HG03575 (cell line): ENCODE measurements at regions not wholly inside any gene's neighbourhood (a gene's known extent, or its start where the extent isn't known, plus 50 kb on each side); places are given as distances from the start of the nearest gene placed in this dataset.
"Not testable (repeated sequence)": the region's sequence is repeated elsewhere in the genome, so short reads cannot be mapped to it uniquely, and the experiment has no call there.

Source experiments
- ATAC-seq: cut with Tn5 transposase; IDR thresholded peaks from one replicate; pipeline ENCODE4 v1.9.1; 2021; ENCODE audit not compliant: unreplicated experiment, insufficient number of reproducible peaks, low FRiP score; ENCODE audit errors: extremely low read depth

DNA sequence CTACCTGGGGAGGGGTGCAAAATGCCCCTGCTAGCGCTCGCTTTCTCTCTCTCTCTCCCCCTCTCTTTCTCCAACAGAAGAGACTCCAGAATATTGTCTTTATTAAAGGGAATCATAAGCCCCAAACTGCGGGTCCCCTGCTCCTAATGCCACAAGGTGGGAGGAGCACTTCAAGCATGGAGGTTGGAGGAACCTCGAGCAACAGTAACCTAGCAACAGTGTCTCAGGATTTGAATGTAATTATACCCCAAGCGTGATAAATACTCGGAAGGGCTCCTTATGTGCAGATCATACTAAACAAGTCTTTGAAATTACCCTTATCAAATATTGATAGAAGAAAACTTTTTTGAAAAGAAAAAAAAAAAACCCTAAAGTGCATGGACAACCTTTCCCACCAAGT lies 582.2 kb upstream of the PPP2R3A start:
- no peak for ATAC-seq

DNA sequence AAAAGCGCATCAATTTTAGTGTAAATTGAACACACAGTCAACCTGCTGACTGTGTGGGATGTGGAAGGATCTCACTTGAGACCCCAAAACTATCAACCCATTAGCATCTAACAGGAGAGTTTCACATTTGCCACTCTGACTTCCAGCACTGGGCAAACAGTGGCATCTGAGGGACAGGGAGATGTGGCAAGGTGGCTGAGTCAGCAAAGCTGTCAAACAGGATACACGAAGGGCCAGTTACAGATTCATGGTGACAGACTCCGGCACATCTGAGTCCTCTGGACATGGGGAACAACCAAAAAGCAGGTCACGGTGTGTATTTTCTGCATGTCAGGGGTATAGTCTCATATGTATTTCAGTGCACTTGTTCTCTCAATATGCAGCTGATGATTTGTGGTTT lies 573.4 kb upstream of the PPP2R3A start:
- ATAC-seq = no peak

DNA sequence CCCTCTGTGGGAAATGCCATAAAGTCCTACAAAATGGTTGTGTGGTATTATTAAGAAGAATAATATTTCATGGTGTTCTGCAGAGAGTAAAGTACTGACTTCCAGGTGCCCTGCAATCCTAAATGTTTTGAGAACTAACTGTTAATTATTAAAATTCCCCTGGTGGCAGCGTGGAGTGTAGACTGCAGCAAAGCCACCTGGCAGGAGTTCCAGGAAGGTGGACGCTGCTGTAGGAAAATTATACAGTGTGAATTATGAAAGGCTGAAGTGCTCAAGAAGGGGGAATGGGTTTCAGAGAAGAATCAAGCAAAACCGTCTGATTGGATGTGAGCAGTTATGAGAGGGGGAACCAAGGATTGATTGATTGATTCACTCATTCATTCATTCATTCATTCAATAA lies 572.4 kb upstream of the PPP2R3A start:
- ATAC-seq = no peak

DNA sequence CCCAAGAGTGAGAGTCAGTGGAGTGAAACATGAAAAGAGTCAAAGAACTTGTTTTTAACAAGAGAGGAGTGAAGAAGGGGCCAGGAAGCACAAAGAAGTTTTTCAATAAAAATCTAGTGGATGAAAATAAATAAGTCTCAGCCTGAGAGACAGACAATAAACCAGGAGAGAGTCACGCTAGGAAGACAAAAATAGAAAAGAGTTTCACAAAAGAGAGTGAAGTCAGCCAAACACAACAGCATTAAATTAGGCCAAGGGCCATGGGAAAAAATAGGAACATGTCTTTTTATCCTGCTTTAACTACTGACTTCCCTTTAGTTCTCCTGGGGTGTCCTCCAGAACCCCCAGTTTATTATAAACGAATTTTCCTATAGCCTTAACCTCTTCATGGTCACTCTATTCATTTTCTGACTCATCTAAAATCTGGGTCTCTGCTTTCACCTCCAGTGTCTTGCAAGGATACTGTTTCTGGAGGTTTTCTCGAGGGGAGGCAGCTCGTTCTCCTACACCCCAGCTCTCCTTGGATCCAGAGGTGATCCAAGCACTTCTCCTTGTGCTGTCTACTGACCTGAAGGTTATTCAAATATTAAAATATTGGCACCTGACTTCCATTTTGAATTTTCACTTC lies 571.5 kb upstream of the PPP2R3A start:
- no peak for ATAC-seq

DNA sequence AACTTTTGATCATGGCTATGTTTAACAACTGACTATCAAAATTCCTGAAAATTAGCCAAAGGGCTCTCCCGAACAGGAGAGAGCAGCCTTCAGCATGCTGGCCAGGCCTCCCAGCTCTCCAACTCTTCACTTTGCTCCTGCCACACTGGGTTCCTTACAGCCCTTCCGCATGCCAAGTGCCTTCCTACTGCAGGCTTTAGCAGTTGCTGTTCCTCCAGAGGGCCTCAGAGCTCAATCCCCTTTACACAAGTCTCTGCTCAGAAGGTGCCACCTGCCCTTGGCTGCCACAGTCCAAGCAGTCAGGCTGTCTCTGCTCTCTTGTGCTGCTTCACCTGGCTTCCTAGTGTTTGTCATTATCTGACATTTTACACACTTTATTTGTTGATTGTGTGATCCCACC lies 553.1 kb upstream of the PPP2R3A start:
- no peak for ATAC-seq

DNA sequence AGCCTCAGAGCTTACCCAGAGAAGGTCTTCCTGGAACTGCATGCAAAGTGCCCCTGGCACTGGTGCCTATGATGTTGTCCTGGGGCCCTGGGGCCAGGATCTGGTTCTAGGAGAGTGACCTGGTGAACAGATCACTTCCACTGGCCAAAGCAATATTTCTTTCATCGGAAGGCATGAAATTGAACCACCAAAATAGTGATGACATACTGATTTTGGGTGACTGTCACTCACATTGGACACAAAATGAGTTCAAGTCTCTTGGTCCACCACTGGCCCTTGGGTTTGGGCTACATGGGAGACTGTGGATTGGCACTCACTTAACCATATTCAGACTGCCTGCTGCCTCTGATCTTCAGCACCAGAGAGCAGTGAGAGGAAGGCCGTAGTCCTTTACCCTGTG lies 549.3 kb upstream of the PPP2R3A start:
- ATAC-seq = no peak

DNA sequence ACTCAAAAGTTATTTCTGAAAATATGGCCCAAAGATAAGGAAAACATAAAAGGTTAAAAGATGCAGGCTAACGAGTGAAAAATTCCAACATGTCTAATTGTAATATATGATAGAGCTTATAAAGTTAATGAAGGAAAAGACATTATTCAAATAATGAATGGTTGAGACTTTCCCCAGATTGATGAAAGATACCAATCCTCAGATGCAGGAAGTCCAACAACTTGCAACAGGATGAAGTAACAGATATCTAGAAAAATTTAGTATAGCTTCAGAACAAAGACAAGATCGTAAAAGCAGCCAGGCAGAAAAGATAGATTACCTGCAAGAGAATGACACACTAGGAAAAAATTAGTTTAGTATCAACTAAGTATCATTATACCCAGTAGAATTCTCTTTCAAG lies 546.4 kb upstream of the PPP2R3A start:
- ATAC-seq = no peak

DNA sequence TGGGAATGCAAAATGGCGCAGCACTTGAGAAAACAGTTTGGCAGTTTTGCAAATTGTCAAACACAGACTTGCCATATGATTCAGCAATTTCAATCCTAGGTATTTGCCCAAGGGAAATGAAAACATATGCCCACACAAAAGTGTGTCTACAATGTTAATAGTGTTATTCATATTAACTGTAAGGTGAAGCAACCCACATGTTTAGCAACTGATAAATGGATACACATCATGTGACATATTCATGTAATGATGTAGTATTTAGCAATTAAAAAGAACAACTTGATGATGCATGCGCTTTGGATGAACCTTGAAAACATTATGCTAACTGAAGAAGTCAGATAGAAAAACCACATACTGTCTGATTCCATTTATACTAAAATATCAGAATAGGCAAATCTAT lies 539.0 kb upstream of the PPP2R3A start:
- ATAC-seq = no peak

DNA sequence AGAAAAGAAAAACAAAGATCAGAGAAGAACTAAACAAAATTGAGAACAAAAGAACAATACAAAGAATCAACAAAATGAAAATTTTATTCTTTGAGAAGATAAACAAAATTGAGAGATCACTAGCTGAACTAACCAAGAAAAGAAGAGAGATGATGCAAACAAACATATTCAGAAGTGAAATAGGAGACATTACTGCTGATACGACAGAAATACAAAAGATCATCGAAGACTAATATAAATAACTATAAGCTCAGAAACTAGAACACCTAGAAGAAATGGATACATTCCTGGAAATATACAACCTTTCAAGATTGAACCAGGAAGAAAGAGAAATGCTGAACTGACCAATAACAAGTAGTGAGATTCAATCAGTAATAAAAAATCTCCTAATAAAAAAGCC lies 533.1 kb upstream of the PPP2R3A start:
- ATAC-seq = no peak

DNA sequence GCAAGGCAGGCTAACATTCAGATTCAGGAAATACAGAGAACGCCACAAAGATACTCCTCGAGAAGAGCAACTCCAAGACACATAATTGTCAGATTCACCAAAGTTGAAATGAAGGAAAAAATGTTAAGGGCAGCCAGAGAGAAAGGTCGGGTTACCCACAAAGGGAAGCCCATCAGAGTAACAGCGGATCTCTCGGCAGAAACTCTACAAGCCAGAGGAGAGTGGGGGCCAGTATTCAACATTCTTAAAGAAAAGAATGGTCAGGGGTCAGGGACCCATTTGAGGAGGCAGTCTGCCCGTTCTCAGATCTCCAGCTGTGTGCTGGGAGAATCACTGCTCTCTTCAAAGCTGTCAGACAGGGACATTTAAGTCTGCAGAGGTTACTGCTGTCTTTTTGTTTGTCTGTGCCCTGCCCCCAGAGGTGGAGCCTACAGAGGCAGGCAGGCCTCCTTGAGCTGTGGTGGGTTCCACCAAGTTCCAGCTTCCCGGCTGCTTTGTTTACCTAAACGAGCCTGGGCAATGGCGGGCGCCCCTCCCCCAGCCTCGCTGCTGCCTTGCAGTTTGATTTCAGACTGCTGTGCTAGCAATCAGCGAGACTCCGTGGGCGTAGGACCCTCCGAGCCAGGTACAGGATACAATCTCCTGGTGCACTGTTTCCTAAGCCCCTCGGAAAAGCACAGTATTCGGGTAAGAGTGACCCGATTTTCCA lies 526.5 kb upstream of the PPP2R3A start:
- ATAC-seq = not testable (repeated sequence)

DNA sequence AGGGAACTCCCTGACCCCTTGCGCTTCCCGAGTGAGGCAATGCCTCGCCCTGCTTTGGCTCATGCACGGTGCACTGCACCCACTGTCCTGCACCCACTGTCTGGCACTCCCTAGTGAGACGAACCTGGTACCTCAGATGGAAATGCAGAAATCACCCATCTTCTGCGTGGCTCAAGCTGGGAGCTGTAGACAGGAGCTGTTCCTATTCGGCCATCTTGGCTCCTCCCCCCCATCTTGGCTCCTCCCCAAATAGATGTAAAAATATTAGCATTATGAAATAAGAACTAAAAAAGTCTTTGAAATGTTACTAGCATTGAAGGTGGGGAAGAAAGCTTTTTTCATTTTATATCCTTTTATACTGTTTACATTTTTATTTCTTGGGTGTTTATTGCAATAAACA lies 525.9 kb upstream of the PPP2R3A start:
- not testable (repeated sequence) for ATAC-seq

DNA sequence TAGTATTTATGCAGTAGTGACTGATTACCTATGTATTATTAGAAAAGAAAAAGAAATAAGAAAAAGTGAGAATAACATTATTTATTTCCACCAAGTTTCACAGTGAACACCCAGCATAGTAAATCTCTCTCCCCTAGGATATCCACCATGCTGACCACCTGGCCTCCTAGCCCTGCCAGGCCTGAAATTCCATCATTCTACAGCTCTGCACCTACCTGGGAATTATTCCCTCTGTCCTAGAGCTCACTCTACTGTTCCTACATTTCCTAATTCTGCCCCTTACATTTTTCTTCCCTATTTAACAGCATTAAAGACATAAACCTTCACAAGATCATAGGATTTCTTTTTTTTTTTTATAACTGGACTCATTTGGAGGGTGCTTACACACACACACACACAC lies 525.3 kb upstream of the PPP2R3A start:
- ATAC-seq = no peak

DNA sequence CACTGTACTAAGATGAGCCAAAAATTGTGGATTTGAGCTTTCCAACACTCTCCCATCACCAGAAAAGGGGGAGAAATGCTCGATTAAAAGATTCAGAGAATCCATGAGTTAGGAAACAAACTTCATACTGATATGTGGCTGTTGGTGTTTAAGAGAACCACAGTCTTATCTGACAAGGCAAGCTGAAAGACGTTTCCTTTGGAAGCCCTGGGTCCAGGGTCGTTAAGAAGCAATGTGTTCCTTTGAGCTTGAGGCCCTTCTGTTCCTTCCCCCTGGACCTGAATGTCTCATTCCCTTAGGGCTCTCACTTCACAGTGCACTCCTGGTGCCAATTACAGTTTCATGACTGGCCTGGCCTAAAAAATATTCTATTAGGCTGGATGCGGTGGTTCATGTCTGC lies 524.8 kb upstream of the PPP2R3A start:
- no peak for ATAC-seq

DNA sequence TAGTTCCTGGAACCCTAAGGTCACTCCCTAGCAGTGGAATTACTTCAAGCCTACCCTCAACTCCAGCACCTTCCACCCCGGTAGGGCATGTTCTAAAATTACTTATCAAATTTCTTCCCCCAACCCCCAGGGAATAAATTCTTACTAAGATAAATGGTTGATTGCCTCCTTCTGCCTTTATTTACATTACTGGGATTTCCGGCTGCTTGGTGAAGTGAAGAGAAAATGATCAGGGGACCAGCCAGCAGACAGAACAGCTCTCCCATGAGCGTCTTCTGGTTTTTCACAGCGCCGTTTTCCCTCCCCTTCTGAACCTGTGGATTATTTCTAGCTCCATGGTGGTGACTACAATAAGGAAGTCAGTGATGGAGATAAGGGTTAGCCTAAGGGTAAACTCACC lies 521.5 kb upstream of the PPP2R3A start:
- no peak for ATAC-seq

DNA sequence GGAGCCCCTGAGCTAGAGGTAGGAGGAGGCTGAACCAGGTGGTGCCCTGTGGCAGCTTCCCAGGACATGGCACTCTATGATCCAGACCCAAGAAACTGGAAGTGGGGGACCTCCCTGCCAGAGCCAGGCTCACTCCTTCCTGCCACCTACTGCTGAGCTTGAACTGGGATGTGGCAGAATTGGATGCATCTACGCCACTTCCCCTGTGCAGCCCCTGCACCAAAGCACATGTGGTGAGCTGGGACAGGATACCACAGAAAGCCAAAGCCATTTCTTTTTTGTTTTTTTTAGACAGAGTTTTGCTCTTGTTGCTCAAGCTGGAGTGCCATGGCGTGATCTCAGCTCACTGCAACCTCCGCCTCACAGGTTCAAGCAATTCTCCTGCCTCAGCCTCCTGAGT lies 518.0 kb upstream of the PPP2R3A start:
- no peak for ATAC-seq

DNA sequence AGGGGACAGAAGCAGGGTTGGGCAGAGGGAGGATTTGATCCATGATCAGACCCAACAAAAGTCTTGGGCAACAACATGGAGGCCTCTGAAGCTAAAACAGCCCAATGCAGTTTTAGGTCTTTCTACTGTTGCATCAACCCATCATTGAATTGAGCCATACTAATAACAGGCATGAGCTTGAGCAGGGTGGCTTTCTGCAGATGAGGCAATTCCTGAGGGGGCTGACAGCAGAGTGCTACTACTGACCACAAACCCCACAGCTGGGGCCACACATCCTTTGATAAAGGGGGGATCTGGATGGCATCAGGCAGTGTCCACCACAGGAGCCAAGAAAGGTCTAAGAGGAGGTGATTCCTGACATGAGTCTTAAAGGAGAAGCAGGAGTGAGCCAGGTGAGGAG lies 517.0 kb upstream of the PPP2R3A start:
- no peak for ATAC-seq

DNA sequence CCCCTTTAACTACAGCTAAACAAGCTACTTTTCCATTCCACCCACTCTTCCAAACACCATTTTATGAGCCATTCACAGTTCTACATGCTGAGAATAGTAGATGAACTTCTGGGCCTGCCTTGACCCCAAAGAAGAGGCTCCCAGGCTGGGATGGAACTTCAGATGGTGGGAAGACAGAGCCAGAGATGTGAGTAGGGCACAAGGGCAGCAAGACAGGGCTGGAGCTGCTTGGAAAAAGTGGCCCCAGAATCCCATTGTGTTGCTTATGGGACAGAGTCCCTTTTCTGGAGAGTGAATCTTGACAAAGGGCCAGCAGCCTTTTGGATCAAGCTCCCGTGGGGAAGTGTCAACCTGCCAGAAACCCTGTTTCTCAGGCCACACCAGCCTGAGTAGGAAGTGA lies 516.5 kb upstream of the PPP2R3A start:
- no peak for ATAC-seq

DNA sequence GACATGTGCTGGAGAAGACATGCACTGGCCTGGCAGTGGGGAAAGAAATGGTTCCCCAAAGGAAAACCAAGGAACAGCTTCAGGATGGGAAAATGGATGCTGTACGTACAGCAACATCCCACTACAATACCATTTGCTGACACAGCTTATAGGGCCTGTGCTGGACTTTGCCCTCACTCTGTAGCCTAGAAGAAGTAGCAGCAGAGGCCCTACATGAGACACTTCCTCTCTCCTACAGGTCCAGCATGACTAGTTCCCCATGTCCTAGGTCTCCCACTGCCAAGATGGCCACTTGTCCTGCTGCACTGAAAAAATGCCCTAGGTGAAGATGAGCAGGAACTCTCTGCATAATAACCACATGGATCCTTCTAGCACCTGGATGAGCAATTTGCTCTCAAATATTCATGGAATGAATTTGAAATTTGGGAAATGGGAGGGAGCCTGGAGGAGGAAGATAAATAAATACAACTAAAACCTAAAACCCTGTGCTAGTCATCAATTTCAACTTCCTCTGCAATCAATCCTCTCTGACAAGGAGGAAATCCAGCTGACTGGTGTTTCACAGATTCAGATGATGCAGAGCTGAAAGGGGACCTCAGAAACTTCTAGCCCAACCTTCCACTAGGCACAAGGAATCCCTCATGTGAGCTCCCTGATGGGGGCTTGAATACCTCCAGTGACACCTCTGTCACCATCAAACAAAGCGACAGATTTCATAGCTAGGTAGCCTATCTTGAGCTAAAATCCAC lies 514.3 kb upstream of the PPP2R3A start:
- no peak for ATAC-seq

DNA sequence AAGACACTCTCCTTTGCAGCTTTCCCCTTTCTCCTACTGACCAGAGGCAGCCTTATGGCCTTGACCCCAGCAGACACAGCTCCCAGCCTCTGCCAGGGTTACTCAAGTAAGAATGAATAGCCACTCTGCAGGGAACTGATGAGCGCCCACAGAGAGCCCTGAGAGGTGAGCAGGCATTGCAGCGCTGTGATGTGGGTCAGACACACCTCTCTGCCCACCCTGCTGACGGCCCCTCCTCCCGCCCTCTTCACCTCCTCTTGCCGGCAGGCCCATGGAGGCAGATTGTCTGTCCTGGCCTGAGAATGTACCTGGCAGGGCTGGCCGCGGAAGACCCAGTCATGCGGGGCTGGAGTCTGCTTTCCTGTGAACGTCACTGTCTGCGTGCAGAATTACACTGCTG lies 512.6 kb upstream of the PPP2R3A start:
- ATAC-seq = no peak

DNA sequence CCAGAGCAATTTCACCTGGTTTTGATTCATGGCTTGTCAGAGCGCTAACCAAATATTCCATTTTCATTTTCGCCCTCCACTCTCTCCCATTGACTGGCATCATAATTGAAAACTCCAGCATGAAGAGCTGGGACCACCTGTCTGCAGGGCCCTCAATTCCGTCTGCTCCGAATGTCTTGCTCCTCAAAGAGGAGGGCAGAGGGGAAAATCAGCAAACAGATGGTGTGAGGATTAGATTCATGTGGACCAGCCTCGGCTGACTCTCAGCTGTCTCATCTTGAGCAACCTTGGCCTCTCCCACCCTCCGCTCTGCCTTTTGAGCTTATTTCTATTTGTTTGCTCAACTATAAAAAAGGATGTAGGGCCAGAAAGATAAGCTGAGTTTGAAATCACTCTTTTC lies 512.2 kb upstream of the PPP2R3A start:
- no peak for ATAC-seq
